Testis (tissue), 2 donors: ENCODE measurements at regions not wholly inside any gene's neighbourhood (a gene's known extent, or its start where the extent isn't known, plus 50 kb on each side); places are given as distances from the start of the nearest gene placed in this dataset.

Experiments used
- CTCF ChIP-seq, 3 experiments: fragments of 450-650 bp in 2 of 3; fragments of 200-600 bp in 1 of 3; sonication (generic) in 1 of 3; IDR thresholded peaks; one replicate each; pipeline ENCODE4 v1.5.1; 2016 to 2019; ENCODE audit warnings: antibody characterized with exemption in 3 of 3, mild to moderate bottlenecking in 2 of 3, moderate library complexity in 1 of 3
- POLR2A ChIP-seq: fragments of 450-650 bp; IDR thresholded peaks from one replicate; pipeline ENCODE4 v1.6.1; 2017; ENCODE audit warnings: antibody characterized with exemption, mild to moderate bottlenecking, moderate library complexity

- no peak for TF ChIP-seq CTCF (IDR thresholded peaks at IDR 0.05)
- TF ChIP-seq POLR2A = no peak
Observed at GRCh38 chr11:23755076-23755475, 741.8 kb upstream of the LUZP2 start.
